ENCODE measurements at regions not wholly inside any gene's neighbourhood (a gene's known extent, or its start where the extent isn't known, plus 50 kb on each side); places are given as distances from the start of the nearest gene placed in this dataset.

GRCh38 chr17:79509008-79509407 lies 101.8 kb downstream of the RBFOX3 start:
- Mint-ChIP-seq H3K36me3 (ENCODE audit: low read depth) (no peaks in the 10 kb centered on the region), H3K9me3 (peaks cover 2% of the 10 kb centered on the region), H3K4me1 (ENCODE audit: low read depth) (no peaks in the 10 kb centered on the region), H3K4me3 (no peak overlapping the region), H3K27ac (no peak overlapping the region), H3K27me3 (no peaks in the 10 kb centered on the region)
- ChIA-PET CTCF (no interaction called here), POLR2A (interaction anchor here (0.9 kb wide), 1 partner anchor 35 kb away, joined by 3 read pairs; no protein-coding TSS in a partner anchor)
- DNase-seq, result no peak
- intact Hi-C loops (cut with micrococcal nuclease), result no loop called here
- TF ChIP-seq, protein P1, sequence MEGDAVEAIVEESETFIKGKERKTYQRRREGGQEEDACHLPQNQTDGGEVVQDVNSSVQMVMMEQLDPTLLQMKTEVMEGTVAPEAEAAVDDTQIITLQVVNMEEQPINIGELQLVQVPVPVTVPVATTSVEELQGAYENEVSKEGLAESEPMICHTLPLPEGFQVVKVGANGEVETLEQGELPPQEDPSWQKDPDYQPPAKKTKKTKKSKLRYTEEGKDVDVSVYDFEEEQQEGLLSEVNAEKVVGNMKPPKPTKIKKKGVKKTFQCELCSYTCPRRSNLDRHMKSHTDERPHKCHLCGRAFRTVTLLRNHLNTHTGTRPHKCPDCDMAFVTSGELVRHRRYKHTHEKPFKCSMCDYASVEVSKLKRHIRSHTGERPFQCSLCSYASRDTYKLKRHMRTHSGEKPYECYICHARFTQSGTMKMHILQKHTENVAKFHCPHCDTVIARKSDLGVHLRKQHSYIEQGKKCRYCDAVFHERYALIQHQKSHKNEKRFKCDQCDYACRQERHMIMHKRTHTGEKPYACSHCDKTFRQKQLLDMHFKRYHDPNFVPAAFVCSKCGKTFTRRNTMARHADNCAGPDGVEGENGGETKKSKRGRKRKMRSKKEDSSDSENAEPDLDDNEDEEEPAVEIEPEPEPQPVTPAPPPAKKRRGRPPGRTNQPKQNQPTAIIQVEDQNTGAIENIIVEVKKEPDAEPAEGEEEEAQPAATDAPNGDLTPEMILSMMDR (IDR thresholded peaks at IDR 0.05), result no peak
- no peak for ATAC-seq

DNA sequence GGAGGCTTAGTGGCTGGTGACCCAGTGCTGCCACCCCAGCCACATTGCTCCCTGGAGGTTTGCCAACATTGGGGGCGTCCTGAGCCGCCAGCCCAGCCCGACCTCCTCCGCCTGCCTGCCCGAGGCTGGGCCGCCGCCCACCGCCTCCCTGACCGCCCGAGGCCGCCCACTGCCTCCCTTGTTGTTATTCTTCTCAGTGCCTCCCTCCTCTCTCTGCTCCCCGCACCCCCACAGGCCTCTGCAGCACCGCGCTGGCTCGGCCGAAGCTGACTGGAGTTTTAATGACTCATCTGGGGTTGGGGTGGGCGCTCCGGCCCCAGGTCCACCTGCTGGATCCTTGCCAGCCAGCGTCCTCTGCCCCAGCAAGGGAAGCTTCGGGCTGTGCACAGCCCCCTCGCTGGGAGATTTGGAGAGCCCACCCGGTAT lies 102.5 kb downstream of the RBFOX3 start:
- Mint-ChIP-seq H3K4me1 (ENCODE audit: low read depth) (no peaks in the 10 kb centered on the region), H3K36me3 (ENCODE audit: low read depth) (no peaks in the 10 kb centered on the region), H3K4me3 (no peak overlapping the region), H3K27me3 (no peaks in the 10 kb centered on the region), H3K9me3 (peaks cover 2% of the 10 kb centered on the region), H3K27ac (no peak overlapping the region)
- TF ChIP-seq, protein P1 (IDR thresholded peaks at IDR 0.05), result no peak
- intact Hi-C loops (cut with micrococcal nuclease), result no loop called here
- ATAC-seq (no peak), DNase-seq (no peak)
- POLR2A ChIA-PET, result no interaction called here
- CTCF ChIA-PET, result no interaction called here

GRCh38 chr17:79506955-79507354 lies 103.9 kb downstream of the RBFOX3 start:
- DNase-seq (no peak), ATAC-seq (no peak)
- no peak overlapping the region for H3K4me3 Mint-ChIP-seq
- no peaks in the 10 kb centered on the region for H3K4me1 Mint-ChIP-seq (ENCODE audit: low read depth)
- TF ChIP-seq, protein P1 (IDR thresholded peaks at IDR 0.05), result no peak
- no peaks in the 10 kb centered on the region for H3K36me3 Mint-ChIP-seq (ENCODE audit: low read depth)
- H3K9me3 Mint-ChIP-seq, result peaks cover 2% of the 10 kb centered on the region
- peaks cover 3% of the 10 kb centered on the region for H3K27me3 Mint-ChIP-seq
- ChIA-PET CTCF (no interaction called here), POLR2A (no interaction called here)
- H3K27ac Mint-ChIP-seq, result no peak overlapping the region
- intact Hi-C loops (cut with micrococcal nuclease), result no loop called here

GRCh38 chr17:79506150-79506870 lies 104.5 kb downstream of the RBFOX3 start:
- TF ChIP-seq, protein P1 (IDR thresholded peaks at IDR 0.05), result no peak
- DNase-seq, result no peak
- ChIA-PET POLR2A (no interaction called here), CTCF (no interaction called here)
- H3K9me3 Mint-ChIP-seq, result peaks cover 2% of the 10 kb centered on the region
- H3K27me3 Mint-ChIP-seq, result peaks cover 7% of the 10 kb centered on the region
- no peaks in the 10 kb centered on the region for H3K4me1 Mint-ChIP-seq (ENCODE audit: low read depth)
- H3K36me3 Mint-ChIP-seq (ENCODE audit: low read depth), result no peaks in the 10 kb centered on the region
- no peak for ATAC-seq
- H3K27ac Mint-ChIP-seq, result no peak overlapping the region
- no peak overlapping the region for H3K4me3 Mint-ChIP-seq
- intact Hi-C loops (cut with micrococcal nuclease), result no loop called here

DNA sequence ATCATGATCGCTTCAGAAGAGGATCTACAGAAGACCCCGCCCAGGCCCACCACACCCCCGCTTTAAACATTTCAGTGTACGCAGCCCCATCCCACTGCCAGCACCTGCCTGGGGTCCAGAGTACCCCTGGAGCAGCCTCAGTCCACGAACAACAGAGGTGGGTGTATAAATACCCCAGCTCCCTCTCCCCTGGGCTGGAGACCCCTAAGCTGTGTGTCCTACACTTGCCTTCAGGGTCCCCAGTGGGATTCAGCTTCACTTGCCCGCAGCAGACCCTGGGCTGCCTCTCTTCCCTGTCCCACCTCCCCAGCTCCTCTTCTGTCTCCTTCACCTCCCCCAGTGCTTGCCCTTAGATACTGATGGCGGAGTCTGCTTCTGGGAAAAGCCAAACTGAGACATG lies 105.7 kb downstream of the RBFOX3 start:
- TF ChIP-seq, protein P1 (IDR thresholded peaks at IDR 0.05), result no peak
- Mint-ChIP-seq H3K9me3 (no peaks in the 10 kb centered on the region), H3K36me3 (ENCODE audit: low read depth) (no peaks in the 10 kb centered on the region), H3K27ac (no peak overlapping the region), H3K4me1 (ENCODE audit: low read depth) (no peaks in the 10 kb centered on the region), H3K27me3 (peaks cover 10% of the 10 kb centered on the region), H3K4me3 (no peak overlapping the region)
- POLR2A ChIA-PET, result no interaction called here
- ATAC-seq (no peak), DNase-seq (no peak)
- CTCF ChIA-PET, result no interaction called here
- intact Hi-C loops (cut with micrococcal nuclease), result no loop called here
